Midbrain (tissue), 1 donor: ENCODE measurements at regions not wholly inside any gene's neighbourhood (a gene's known extent, or its start where the extent isn't known, plus 50 kb on each side); places are given as distances from the start of the nearest gene placed in this dataset.

ENCODE experiments used
- DNase-seq: peaks from one replicate; lab custom pipeline; 2025; lab: John Stamatoyannopoulos, UW

DNA sequence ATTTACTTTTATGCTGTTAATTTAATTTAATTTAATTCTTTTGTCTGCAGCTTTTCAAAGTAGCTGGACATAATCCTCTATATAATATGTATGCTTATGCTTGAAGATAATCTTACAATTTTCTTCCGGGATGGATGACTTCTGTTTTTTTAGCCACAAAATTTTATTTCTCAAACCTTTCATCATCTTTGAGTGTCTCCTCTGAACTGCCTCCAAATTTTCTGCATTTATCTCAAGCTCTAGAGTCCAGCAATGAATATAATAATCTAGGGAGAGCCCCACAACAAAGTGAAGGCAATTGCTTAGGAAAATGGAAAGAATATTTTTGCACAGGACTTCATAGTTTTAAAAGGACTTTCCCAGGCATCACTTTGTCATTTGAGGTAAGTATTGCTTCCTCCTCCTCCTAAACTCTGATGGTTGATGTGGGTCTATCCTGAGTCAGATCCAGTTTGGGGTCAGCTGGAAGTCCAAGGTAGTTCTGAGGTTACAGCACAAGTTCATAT lies 53.7 kb upstream of the FAM3C start:
- no peak for DNase-seq

DNA sequence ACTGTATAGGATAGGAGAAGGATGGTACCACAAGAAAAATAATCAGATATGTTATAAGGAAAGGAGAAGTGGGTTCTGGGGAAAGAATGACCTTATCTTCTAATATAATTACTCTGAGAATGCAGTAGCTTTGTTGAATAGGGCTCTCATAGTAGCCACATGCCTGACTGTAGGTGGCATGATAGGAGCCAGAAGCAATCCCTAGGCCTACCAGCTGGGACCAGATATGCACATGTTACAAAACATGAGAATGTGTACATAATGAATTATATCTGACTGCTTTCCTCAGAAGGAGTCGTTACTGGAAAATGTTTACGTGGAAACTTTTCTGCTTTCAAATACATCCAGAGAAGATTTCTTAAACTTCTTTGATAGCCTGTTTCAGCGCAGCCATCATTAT lies 53.2 kb upstream of the FAM3C start:
- no peak for DNase-seq

DNA sequence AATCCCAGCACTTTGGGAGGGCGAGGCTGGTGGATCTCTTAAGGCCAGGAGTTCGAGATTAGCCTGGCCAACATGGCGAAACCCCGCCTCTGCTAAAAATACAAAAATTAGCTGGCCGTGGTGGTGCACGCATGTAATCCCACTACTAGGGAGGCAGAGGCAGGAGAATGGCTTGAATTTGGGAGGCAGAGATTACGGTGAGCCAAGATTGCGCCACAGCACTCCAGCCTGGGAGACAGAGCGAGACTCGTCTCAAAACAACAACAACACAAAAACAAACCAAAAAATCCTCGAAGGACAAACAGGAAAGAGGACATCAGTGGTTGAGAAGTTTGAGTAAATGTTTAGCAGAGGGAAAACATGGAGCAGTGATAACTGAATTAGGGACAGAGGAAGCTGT lies 52.3 kb upstream of the FAM3C start:
- DNase-seq, result no peak

- no peak for DNase-seq
These were observed 51.8 kb upstream of the FAM3C start for GRCh38 chr7:121447911-121448300.

- no peak for DNase-seq
These were observed 51.3 kb upstream of the FAM3C start for GRCh38 chr7:121447243-121447910.

DNA sequence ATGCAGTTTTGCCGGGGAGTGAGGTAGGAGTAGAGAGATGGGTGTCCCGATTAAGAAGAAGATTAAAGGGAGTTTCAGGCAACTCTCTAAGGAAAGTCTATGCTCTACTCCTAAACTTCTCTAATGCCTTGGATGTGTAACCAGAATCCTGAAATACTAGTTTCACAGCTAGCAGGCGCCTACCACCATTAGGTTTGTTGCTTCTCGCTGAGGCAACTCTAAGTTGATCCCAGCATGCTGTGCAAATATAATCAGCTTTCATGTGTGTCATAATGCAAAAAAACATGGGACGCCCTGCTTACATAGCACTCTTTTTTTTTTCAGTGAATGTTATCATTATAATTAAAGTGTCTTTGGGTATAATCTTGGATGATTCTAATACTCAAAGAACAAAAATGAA lies 50.4 kb upstream of the FAM3C start:
- no peak for DNase-seq
